Neural progenitor cell (in vitro differentiated cells): ENCODE measurements at regions not wholly inside any gene's neighbourhood (a gene's known extent, or its start where the extent isn't known, plus 50 kb on each side); places are given as distances from the start of the nearest gene placed in this dataset.

Experiments
- DNase-seq: peaks from one replicate; pipeline ENCODE4 v3.0.0-alpha.2; 2016; ENCODE audit warnings: low spot score
- H2AFZ ChIP-seq: fragments of 200-600 bp; sonication (generic); replicated peaks from 2 replicates; pipeline ENCODE4 v1.6.1; 2016; ENCODE audit warnings: antibody characterized with exemption
- H3F3A ChIP-seq: fragments of 200-600 bp; sonication (generic); 2 replicates; pipeline ENCODE4 v1.6.1; 2016; ENCODE audit warnings: antibody characterized with exemption, low read depth
- H3K27ac ChIP-seq: fragments of 200-600 bp; sonication (generic); 2 replicates; pipeline ENCODE4 v1.5.1; 2016; ENCODE audit warnings: mild to moderate bottlenecking
- H3K27me3 ChIP-seq: fragments of 200-600 bp; sonication (generic); 2 replicates; pipeline ENCODE4 v1.6.1; 2016; ENCODE audit warnings: mild to moderate bottlenecking, moderate library complexity
- H3K36me3 ChIP-seq: fragments of 200-600 bp; sonication (generic); 2 replicates; pipeline ENCODE4 v1.5.1; 2016
- H3K4me1 ChIP-seq: fragments of 200-600 bp; sonication (generic); 2 replicates; pipeline ENCODE4 v1.6.1; 2016; ENCODE audit warnings: mixed run types
- H3K4me2 ChIP-seq: fragments of 200-600 bp; sonication (generic); 2 replicates; pipeline ENCODE4 v1.6.1; 2016
- H3K4me3 ChIP-seq: fragments of 200-600 bp; sonication (generic); 2 replicates; pipeline ENCODE4 v1.5.1; 2016
- H3K79me2 ChIP-seq: fragments of 200-600 bp; sonication (generic); 2 replicates; pipeline ENCODE4 v1.6.1; 2016; ENCODE audit warnings: low read depth
- H3K9ac ChIP-seq: fragments of 200-600 bp; sonication (generic); 2 replicates; pipeline ENCODE4 v1.6.1; 2016
- H3K9me3 ChIP-seq: fragments of 200-600 bp; sonication (generic); 2 replicates; pipeline ENCODE4 v1.5.1; 2016; ENCODE audit warnings: low read depth
- H4K20me1 ChIP-seq: fragments of 200-600 bp; sonication (generic); 2 replicates; pipeline ENCODE4 v1.6.1; 2016; ENCODE audit warnings: low read depth
- H3K27ac Mint-ChIP-seq: 3 replicates; pipeline ENCODE4 v1.8.0; 2021; ENCODE audit warnings: mixed read lengths
- H3K27me3 Mint-ChIP-seq: 2 replicates; pipeline ENCODE4 v1.8.0; 2022; ENCODE audit warnings: low read depth, mild to moderate bottlenecking, inconsistent platforms, moderate library complexity, mixed read lengths; ENCODE audit not compliant: insufficient read depth
- H3K36me3 Mint-ChIP-seq: 3 replicates; pipeline ENCODE4 v1.8.0; 2021; ENCODE audit warnings: mixed read lengths
- H3K4me1 Mint-ChIP-seq: 3 replicates; pipeline ENCODE4 v1.8.0; 2021; ENCODE audit warnings: mixed read lengths
- H3K4me3 Mint-ChIP-seq: 3 replicates; pipeline ENCODE4 v1.8.0; 2021; ENCODE audit warnings: mild to moderate bottlenecking, moderate library complexity, mixed read lengths
- H3K9me3 Mint-ChIP-seq: 3 replicates; pipeline ENCODE4 v1.8.0; 2020; ENCODE audit warnings: mixed read lengths
- CTCF ChIP-seq: fragments of 200-600 bp; sonication (generic); IDR thresholded peaks from 2 replicates; pipeline ENCODE4 v1.5.1; 2017; ENCODE audit warnings: antibody characterized with exemption, mild to moderate bottlenecking
- EZH2 ChIP-seq: fragments of 200-600 bp; sonication (generic); IDR thresholded peaks from 2 replicates; pipeline ENCODE4 v1.6.1; 2017; ENCODE audit warnings: antibody characterized with exemption, mild to moderate bottlenecking, moderate library complexity
- EZH2phosphoT487 ChIP-seq: fragments of 200-600 bp; sonication (generic); IDR thresholded peaks from 2 replicates; pipeline ENCODE4 v1.6.1; 2017; ENCODE audit warnings: antibody characterized with exemption

DNA sequence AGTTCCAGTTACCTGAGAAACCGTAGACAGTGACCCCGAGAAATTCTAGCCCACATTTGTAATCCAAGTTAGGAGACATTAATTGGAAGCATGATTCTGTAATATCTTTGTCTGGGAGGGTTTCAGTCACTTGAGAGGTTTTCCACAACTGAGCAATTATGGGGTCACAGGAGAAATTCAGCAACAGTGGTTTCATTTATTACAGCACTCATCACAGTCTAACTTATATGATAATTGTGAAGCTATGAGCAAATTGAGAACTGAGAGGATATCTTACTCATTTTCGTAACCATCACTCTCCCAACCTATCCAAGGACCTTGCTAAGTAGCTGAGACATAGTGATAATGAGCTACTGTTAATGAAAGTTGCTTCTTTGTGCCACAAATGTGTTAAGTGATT, 328.5 kb upstream of the PPP2R3A start:
- Mint-ChIP-seq H3K36me3 (peaks cover 4% of the 10 kb centered on the region), H3K27ac (no peak overlapping the region), H3K27me3 (peaks cover 9% of the 10 kb centered on the region), H3K4me1 (peaks cover 36% of the 10 kb centered on the region), H3K4me3 (no peak overlapping the region), H3K9me3 (peaks cover 14% of the 10 kb centered on the region)
- Histone ChIP-seq H3K4me3 (no peak overlapping the region), H3K9ac (no peak overlapping the region), H3K27ac (no peak overlapping the region), H3K9me3 (no peaks in the 10 kb centered on the region), H4K20me1 (no peaks in the 10 kb centered on the region), H3K27me3 (no peaks in the 10 kb centered on the region), H3K36me3 (no peaks in the 10 kb centered on the region), H3K4me1 (no peaks in the 10 kb centered on the region), H3K79me2 (no peaks in the 10 kb centered on the region), H2AFZ (no peak overlapping the region), H3K4me2 (no peak overlapping the region), H3F3A (no peaks in the 10 kb centered on the region)
- TF ChIP-seq CTCF (no peak), EZH2 (no peak), EZH2phosphoT487 (no peak)
- no peak for DNase-seq

DNA sequence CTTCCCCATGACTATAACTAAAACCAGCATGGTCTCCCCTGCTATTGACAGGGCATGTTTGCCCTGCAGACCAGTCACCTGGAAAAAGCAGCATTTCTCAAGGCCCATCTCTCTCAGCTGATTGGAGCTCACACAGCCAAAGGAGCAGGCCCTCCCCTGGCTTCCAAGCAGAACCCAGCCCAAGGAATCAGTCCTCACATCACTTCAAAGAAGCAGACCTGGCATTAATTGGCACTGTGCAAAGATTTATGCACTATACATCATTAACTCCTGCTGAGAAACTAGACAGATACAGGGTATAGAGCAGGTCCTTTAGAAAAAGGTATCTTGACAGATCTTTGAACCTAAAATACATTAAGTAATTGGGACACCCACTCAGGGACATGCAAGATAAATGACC, 323.8 kb upstream of the PPP2R3A start:
- no peaks in the 10 kb centered on the region for H3K79me2 ChIP-seq
- no peak overlapping the region for H3K4me3 Mint-ChIP-seq
- H3K27ac ChIP-seq, result no peak overlapping the region
- H3K4me2 ChIP-seq, result no peak overlapping the region
- H3K27me3 Mint-ChIP-seq, result peaks cover 9% of the 10 kb centered on the region
- peaks cover 25% of the 10 kb centered on the region for H3K9me3 Mint-ChIP-seq
- H3K36me3 Mint-ChIP-seq, result peaks cover 6% of the 10 kb centered on the region
- H2AFZ ChIP-seq, result no peak overlapping the region
- H3K9me3 ChIP-seq, result peaks cover 3% of the 10 kb centered on the region
- H3F3A ChIP-seq, result no peaks in the 10 kb centered on the region
- no peak overlapping the region for H3K9ac ChIP-seq
- peaks cover 16% of the 10 kb centered on the region for H3K4me1 Mint-ChIP-seq
- no peaks in the 10 kb centered on the region for H3K4me1 ChIP-seq
- no peak overlapping the region for H3K27ac Mint-ChIP-seq
- no peaks in the 10 kb centered on the region for H3K36me3 ChIP-seq
- no peaks in the 10 kb centered on the region for H3K27me3 ChIP-seq
- no peaks in the 10 kb centered on the region for H4K20me1 ChIP-seq
- H3K4me3 ChIP-seq, result no peak overlapping the region
- DNase-seq, result no peak
- TF ChIP-seq EZH2 (no peak), EZH2phosphoT487 (no peak)

DNA sequence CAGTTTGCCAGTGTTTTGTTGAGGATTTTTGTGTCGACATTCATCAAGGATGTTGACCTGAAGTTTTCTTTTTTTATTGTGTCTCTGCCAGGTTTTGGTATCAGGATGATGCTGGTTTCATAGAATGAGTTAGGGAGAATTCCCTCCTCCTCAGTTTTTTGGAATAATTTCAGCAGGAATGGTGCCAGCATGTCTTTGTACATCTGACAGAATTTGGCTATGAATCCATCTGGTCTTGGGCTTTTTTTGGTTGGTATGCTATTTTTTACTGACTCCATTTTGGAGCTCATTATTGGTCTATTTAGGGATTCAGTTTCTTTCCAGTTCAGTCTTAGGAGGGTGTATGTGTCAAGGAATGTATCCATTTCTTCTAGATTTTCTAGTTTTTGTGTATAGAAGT, 320.0 kb upstream of the PPP2R3A start:
- peaks cover 5% of the 10 kb centered on the region for H3K27me3 Mint-ChIP-seq

More for the DNA sequence above, 320.0 kb upstream of the PPP2R3A start:
- DNase-seq, result no peak
- Histone ChIP-seq H3K27me3 (no peaks in the 10 kb centered on the region), H3K36me3 (no peaks in the 10 kb centered on the region), H3K9ac (no peak overlapping the region), H3K4me2 (no peak overlapping the region), H3F3A (no peaks in the 10 kb centered on the region), H3K9me3 (peaks cover 5% of the 10 kb centered on the region), H3K4me3 (no peak overlapping the region), H3K4me1 (no peaks in the 10 kb centered on the region), H3K79me2 (no peaks in the 10 kb centered on the region), H4K20me1 (no peaks in the 10 kb centered on the region), H2AFZ (no peak overlapping the region), H3K27ac (no peak overlapping the region)
- Mint-ChIP-seq H3K9me3 (peaks cover 20% of the 10 kb centered on the region), H3K4me1 (peaks cover 3% of the 10 kb centered on the region), H3K4me3 (no peak overlapping the region), H3K27ac (no peak overlapping the region), H3K36me3 (peaks cover 2% of the 10 kb centered on the region)
- TF ChIP-seq EZH2phosphoT487 (no peak), CTCF (no peak), EZH2 (no peak)
